GM18861 (cell line): ENCODE measurements at regions not wholly inside any gene's neighbourhood (a gene's known extent, or its start where the extent isn't known, plus 50 kb on each side); places are given as distances from the start of the nearest gene placed in this dataset.
"Not testable (repeated sequence)": the region's sequence is repeated elsewhere in the genome, so short reads cannot be mapped to it uniquely, and the experiment has no call there.

ENCODE experiments used
- ATAC-seq: cut with Tn5 transposase; IDR thresholded peaks from one replicate; pipeline ENCODE4 v1.9.1; 2021; ENCODE audit not compliant: unreplicated experiment

GRCh38 chr2:39570614-39571013 lies 95.1 kb upstream of the TMEM178A start:
- no peak for ATAC-seq

DNA sequence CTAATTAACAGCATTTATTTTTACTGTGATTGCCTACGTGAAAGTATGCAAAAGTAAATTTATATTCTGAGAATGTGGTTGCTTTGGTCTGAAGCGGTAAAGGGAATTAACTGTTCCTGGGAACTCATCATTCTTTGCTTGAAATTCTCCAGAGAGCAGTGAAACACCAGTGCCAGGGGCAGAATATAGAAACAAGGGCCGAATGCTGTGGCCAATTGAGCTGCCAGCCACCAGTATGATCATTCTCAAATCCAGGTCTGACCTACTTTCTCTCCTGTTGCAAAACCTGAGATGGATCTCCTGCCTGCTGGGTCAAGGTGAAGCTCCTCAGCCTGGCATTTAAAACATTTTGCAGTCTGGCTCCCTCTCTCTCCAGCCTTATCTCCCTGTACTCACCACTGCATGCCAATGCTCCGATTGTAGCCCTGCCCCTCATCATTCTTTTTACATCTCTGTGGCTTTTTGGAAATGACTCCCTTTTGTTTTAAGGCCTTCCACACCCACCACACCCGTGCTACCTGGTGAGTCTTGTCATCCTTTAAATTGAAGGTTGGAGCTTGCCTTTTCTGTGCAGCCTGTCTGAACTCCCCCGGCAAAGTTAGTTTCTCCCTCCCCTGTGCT lies 94.5 kb upstream of the TMEM178A start:
- ATAC-seq: no peak

GRCh38 chr2:39573276-39573675 lies 92.4 kb upstream of the TMEM178A start:
- no peak for ATAC-seq

- ATAC-seq: no peak
Observed at GRCh38 chr2:39581866-39582265, 83.9 kb upstream of the TMEM178A start.

GRCh38 chr2:39583213-39583612 lies 82.5 kb upstream of the TMEM178A start:
- ATAC-seq: no peak

- no peak for ATAC-seq
Observed at GRCh38 chr2:39583781-39584180, 81.9 kb upstream of the TMEM178A start.

- no peak for ATAC-seq
Observed at GRCh38 chr2:39584283-39584965, 81.3 kb upstream of the TMEM178A start.

DNA sequence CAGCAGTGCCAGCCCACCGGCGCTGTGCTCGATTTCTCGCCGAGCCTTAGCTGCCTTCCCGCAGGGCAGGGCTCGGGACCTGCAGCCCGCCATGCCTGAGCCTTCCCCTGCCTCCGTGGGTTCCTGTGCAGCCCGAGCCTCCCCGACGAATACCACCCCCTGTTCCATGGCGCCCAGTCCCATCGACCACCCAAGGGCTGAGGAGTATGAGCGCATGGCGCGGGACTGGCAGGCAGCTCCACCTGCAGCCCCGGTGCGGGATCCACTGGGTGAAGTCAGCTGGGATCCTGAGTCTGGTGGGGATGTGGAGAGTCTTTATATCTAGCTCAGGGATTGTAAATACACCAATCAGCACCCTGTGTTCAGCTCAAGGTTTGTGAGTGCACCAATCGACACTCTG lies 80.2 kb upstream of the TMEM178A start:
- ATAC-seq: not testable (repeated sequence)

DNA sequence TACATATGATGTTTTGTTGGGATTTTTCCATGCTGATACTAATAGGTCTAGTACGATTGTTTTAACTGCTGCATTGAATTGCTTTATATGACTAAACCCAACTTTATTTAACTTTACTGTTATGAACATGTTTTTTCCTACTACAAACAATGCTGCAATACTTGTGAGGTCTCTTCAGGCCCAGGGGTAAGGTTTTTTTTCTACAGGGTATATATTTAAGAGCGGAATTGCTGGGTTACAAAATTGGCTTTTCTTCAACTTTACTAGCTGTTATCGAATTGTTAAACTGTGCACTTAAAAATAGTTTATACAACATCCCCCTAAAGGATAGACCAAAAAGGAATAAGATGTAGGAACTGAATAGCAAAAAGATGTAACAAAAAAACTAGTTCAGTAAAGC lies 78.5 kb upstream of the TMEM178A start:
- ATAC-seq: no peak

GRCh38 chr2:39587641-39588040 lies 78.1 kb upstream of the TMEM178A start:
- ATAC-seq: no peak

DNA sequence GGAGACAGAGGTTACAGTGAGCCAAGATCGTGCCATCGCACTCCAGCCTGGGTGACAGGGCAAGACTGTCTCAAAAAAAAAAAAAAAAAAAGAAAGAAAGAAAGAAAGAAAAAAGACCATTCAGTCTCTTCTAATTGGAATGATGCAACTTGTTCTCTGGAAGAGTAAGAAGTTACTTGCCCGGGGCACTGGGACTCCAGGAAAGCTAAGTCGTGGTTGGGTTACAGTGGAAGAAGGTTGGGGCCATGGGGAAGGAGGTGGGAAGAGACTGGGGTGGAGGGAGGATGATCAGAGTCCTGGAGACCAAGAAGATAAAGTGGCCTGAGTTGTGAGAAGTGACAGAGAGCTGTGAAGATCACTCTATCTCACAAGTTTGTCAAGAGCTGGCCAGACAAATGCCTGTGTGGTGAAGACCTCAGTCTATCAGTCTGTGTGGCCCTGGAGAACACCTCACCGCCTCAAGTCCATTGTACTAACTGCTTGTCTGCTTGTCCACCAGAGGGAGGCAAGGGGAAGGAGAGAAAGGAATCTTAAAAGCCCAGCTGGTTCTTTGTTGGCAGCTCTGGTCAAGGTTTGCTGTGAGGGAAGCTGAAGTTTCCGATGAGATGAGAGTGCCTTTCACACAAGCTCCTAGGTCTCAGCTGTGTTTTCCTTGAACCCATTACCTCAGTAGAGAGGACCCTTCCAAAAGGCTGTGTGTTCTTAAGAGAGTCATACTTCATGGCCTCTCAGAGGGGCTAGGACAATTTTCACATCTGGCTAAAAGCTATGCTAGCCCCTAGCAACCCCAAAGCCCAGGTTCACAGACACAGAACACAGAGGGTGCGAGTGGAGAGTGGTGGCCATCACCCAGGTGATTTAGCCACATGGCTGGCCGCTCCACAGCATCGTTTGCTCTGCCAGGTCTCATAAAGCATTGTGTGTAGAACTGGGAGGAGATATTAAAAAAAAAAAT lies 72.0 kb upstream of the TMEM178A start:
- no peak for ATAC-seq

- no peak for ATAC-seq
Observed at GRCh38 chr2:39595116-39595515, 70.6 kb upstream of the TMEM178A start.

GRCh38 chr2:39597314-39597713 lies 68.4 kb upstream of the TMEM178A start:
- no peak for ATAC-seq

- ATAC-seq: no peak
Observed at GRCh38 chr2:39602616-39603015, 63.1 kb upstream of the TMEM178A start.

DNA sequence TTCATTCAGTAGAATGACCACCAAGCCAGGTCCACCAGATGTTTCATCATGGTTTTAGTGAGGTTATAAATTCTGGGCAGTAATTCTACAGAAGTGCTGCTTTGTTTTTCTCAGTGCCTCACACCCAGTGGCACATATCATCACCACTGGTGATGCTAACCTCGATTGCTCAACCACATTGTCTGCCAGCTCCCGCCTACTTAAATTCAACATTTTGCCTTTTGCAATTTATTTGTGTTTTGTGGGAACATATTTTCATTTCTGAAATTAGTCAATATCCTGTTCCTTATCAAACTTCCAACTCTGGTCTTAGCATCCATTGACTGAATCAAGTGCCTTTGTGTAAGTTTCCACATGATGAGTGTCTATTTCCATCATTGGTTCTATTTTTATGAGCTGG lies 62.3 kb upstream of the TMEM178A start:
- ATAC-seq: no peak

DNA sequence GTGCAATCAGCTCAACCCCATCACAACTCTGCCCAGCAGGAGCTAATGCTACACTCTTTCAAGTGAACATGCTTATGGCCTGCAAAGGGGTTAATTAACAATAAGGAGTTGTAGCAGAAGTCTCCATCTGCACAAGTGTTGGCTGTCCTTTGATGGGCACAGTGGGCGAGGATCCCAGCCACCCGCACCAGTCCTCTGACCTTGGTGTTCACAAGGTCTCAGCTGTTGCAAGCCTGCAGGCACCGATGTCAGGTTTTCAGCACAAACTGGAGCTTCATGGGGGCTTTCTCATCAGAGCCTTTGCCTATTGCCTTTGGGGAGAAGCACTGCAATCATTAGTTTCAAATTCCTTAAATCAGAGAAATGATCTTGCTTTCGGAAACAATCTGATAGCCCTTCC lies 60.9 kb upstream of the TMEM178A start:
- ATAC-seq: no peak

GRCh38 chr2:39606585-39606984 lies 59.1 kb upstream of the TMEM178A start:
- ATAC-seq: no peak

GRCh38 chr2:39607538-39608262 lies 58.0 kb upstream of the TMEM178A start:
- ATAC-seq: no peak

DNA sequence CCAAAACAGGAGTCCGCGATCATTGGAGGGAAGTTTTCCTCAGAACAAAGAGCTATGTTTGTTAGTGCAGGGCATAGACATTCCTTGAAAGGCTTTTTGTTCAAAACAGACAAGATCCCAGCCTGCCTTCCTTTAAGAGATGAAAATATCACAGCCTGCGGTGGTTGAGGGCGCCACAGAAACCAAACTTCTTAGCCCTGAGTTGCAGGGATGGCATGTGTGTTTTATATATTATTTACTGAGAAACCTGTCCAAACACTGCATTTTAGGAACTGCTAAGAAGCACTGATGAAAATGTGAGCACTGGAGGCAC lies 57.5 kb upstream of the TMEM178A start:
- ATAC-seq: no peak

DNA sequence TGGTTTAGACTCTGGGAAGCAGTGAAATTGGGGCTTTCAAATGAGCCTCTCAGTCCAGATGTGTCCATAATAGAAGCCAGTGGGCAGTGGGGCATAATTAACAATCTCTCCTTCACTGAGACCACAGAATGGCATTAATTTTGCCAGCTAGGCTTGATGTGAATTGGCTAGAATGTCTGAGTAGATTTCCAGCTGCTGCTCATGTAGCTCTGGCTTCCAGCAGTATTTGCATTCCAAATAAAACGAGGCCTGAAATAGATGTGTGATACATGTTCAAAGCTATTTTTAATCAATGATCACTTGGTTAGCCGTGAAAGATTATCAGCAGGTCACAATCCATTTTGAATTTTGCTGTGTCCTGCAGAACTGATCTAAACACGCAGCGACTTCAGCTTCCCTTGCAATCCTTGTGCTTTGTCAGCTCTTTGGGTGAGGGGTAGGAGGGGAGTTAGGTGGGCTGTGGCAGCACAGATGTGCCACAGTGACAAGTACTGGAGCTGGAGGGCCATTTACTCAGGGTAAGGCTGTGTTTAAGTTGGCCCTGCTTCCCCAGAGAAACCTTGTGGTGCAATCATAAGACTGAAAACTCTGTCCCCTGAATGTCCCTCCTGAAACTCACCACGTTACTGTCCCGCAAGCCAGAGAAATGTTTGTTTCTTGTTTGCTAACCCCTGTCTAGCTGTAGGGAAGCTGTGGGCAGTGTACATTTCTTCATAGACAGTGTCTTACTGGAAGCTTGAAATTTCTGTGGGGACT lies 56.9 kb upstream of the TMEM178A start:
- ATAC-seq: no peak

GRCh38 chr2:39609917-39610316 lies 55.8 kb upstream of the TMEM178A start:
- ATAC-seq: no peak
